BLaER1 (cell line): ENCODE measurements at regions not wholly inside any gene's neighbourhood (a gene's known extent, or its start where the extent isn't known, plus 50 kb on each side); places are given as distances from the start of the nearest gene placed in this dataset.

Experiments used
- H3K27ac ChIP-seq: shearing (Covaris generic); formaldehyde crosslinking; 2 replicates; pipeline ENCODE4 v1.8.1; 2022
- H3K27me3 ChIP-seq: shearing (Covaris generic); formaldehyde crosslinking; 2 replicates; pipeline ENCODE4 v1.8.1; 2022
- H3K36me3 ChIP-seq: shearing (Covaris generic); formaldehyde crosslinking; 2 replicates; pipeline ENCODE4 v1.8.1; 2022
- H3K4me1 ChIP-seq: shearing (Covaris generic); formaldehyde crosslinking; 2 replicates; pipeline ENCODE4 v1.8.1; 2022
- H3K4me2 ChIP-seq: shearing (Covaris generic); formaldehyde crosslinking; 2 replicates; pipeline ENCODE4 v1.8.1; 2022
- H3K4me3 ChIP-seq: shearing (Covaris generic); formaldehyde crosslinking; 2 replicates; pipeline ENCODE4 v1.8.1; 2022
- H3K9ac ChIP-seq: shearing (Covaris generic); formaldehyde crosslinking; 2 replicates; pipeline ENCODE4 v1.8.1; 2022
- H3K9me3 ChIP-seq: shearing (Covaris generic); formaldehyde crosslinking; 2 replicates; pipeline ENCODE4 v1.8.1; 2022
- H4K20me1 ChIP-seq: shearing (Covaris generic); formaldehyde crosslinking; 2 replicates; pipeline ENCODE4 v1.8.1; 2022
- Cebpa-rat ChIP-seq: shearing (Covaris generic); IDR thresholded peaks from 2 replicates; pipeline ENCODE4 v1.8.1; 2022

DNA sequence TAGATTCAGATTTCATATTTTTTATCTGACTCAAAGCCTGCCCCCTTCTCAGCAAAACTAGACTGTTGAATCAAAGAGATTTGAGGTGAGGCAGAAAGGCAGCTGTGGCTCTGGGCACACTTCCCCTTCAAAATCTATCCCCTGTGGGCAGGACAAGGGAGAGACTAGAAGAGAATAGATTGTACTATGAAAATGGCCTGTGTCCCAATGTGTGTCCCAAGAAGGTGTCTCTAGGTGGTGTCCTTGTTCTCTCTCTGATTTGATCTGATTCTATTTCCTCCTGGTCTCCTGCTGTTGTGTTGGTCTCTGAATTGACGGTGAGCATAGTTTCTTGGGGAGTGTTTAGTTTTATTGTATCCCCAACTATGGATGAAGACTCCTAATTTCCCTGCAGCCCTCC lies 565.8 kb upstream of the ATP2B1 start:
- Histone ChIP-seq H3K27me3 (no peaks in the 10 kb centered on the region), H4K20me1 (no peaks in the 10 kb centered on the region), H3K27ac (no peak overlapping the region), H3K9me3 (no peaks in the 10 kb centered on the region), H3K4me2 (no peak overlapping the region), H3K4me1 (no peaks in the 10 kb centered on the region), H3K4me3 (no peak overlapping the region), H3K36me3 (no peaks in the 10 kb centered on the region), H3K9ac (no peak overlapping the region)
- no peak for TF ChIP-seq Cebpa-rat

DNA sequence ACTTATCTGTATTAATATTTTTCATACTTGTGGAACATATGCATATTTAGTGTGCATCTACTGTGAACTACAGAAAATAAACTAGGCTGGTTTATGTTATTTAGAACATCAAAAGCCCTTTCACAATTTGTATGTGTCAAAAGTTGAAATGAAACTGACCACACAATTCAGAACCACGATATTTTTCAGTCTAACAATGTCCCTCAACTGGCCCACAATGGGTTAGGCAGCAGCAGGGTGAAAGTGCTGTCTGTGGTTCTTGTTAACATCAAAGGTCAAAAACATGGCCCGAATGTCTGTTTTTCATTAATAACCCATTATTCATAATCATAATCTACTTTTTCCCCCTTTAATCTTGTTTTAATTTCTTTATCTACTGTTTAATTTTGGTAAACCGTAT lies 559.9 kb upstream of the ATP2B1 start:
- no peak overlapping the region for H3K27ac ChIP-seq
- no peaks in the 10 kb centered on the region for H3K36me3 ChIP-seq
- no peak overlapping the region for H3K4me2 ChIP-seq
- no peak for TF ChIP-seq Cebpa-rat
- no peaks in the 10 kb centered on the region for H3K27me3 ChIP-seq
- no peak overlapping the region for H3K9ac ChIP-seq
- no peaks in the 10 kb centered on the region for H3K4me1 ChIP-seq
- H3K9me3 ChIP-seq, result no peaks in the 10 kb centered on the region
- H3K4me3 ChIP-seq, result no peak overlapping the region
- H4K20me1 ChIP-seq, result no peaks in the 10 kb centered on the region

DNA sequence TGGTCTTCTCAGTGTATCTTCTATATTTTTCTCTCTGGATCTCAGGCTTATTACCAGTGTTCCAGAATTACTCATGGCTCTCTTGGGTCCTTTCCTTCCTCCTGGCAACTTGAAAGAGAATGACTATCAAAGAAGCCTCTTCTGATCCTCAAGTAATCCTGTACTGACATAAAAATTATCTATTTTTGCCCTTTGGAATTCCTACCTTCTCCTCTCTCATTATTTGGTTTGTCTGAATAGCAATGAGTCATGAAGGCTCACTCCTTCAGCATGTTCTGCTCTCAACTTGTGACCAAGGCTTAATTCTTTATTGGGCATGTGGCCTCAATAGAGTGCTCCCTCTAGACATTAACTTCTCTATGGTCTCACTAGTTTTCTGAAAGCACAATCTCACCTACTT lies 553.6 kb upstream of the ATP2B1 start:
- no peaks in the 10 kb centered on the region for H3K4me1 ChIP-seq
- H3K27me3 ChIP-seq, result no peaks in the 10 kb centered on the region
- TF ChIP-seq Cebpa-rat, result no peak
- H3K9me3 ChIP-seq, result no peaks in the 10 kb centered on the region
- no peak overlapping the region for H3K9ac ChIP-seq
- H3K36me3 ChIP-seq, result no peaks in the 10 kb centered on the region
- no peaks in the 10 kb centered on the region for H4K20me1 ChIP-seq
- H3K4me3 ChIP-seq, result no peak overlapping the region
- no peak overlapping the region for H3K27ac ChIP-seq
- H3K4me2 ChIP-seq, result no peak overlapping the region

DNA sequence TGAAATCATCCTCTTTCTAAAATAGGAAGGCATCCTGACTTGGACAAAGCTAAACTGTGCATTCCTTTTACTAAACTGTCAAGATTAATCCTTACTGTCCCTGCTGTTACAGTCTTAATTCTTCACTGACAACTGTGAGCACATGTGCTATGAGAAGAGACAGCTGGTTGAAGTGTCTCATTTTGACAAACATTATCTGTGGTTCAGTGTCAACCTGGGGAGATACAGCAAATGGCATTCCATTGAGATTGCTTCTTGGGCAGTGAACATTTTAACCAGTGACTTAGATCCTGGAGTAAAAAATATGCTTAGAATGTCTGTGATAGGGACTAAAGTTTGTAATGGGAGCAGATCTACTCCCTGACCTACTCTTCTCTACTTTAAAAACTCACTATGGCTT lies 552.6 kb upstream of the ATP2B1 start:
- Histone ChIP-seq H3K36me3 (no peaks in the 10 kb centered on the region), H3K9ac (no peak overlapping the region), H3K9me3 (no peaks in the 10 kb centered on the region), H4K20me1 (no peaks in the 10 kb centered on the region), H3K4me2 (no peak overlapping the region), H3K27me3 (no peaks in the 10 kb centered on the region), H3K27ac (no peak overlapping the region), H3K4me3 (no peak overlapping the region), H3K4me1 (no peaks in the 10 kb centered on the region)
- no peak for TF ChIP-seq Cebpa-rat

DNA sequence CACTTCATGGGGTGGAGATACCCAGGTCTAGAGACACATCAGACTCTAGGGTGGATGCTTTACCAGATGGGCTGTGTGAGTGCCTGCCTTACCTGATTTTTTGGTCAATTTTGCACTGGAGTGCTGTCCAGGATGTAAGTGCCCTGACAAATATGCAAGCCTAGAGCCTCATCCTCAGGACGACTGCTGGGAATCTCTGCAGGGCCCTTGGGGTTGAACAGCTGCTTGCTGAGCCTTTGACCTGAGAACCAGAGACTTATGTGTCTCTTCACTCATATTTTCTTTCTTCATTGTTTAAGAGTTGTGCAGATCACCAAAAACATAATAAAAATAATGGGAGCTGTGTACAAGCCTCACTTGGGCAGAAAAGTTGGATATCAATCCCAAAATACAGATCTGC lies 551.5 kb upstream of the ATP2B1 start:
- Histone ChIP-seq H3K9ac (no peak overlapping the region), H4K20me1 (no peaks in the 10 kb centered on the region), H3K27me3 (no peaks in the 10 kb centered on the region), H3K4me2 (no peak overlapping the region), H3K36me3 (no peaks in the 10 kb centered on the region), H3K27ac (no peak overlapping the region), H3K4me3 (no peak overlapping the region), H3K9me3 (no peaks in the 10 kb centered on the region), H3K4me1 (no peaks in the 10 kb centered on the region)
- no peak for TF ChIP-seq Cebpa-rat

DNA sequence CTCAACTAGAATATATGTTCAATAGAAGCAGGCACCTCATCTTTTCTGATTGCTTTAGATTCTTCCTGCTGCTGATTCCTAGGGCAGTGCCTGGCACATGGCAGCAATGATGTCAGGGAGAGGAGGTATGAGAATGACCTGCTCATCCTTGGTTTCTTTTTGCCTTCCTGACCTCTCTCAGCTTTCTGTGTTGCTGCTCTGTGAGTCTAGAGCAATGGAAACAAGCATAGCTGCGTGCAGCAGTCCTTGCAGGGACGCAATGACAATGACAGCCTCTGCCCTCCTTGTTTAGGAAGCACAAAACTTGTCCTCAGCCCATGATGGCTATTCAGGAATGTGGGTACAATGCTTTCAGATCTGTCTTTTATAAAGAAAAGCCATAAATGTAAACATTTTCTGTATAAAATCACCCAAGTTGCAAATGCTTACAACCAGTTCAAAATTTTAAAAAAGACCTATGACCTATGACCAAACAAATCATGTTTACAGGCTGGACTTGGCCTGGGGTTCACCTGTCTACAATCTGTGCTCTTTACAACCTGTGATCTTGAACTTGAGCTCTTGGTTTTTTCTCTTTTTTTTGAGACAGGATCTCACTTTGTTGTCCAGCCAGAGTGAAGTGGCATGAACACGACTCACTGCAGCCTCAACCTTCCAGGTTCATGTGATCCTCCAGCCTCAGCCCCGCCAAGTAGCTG lies 549.4 kb upstream of the ATP2B1 start:
- no peak for TF ChIP-seq Cebpa-rat
- Histone ChIP-seq H3K9me3 (no peaks in the 10 kb centered on the region), H4K20me1 (no peaks in the 10 kb centered on the region), H3K4me1 (peaks cover 18% of the 10 kb centered on the region), H3K36me3 (no peaks in the 10 kb centered on the region), H3K4me3 (no peak overlapping the region), H3K9ac (no peak overlapping the region), H3K27me3 (no peaks in the 10 kb centered on the region), H3K27ac (no peak overlapping the region), H3K4me2 (no peak overlapping the region)

DNA sequence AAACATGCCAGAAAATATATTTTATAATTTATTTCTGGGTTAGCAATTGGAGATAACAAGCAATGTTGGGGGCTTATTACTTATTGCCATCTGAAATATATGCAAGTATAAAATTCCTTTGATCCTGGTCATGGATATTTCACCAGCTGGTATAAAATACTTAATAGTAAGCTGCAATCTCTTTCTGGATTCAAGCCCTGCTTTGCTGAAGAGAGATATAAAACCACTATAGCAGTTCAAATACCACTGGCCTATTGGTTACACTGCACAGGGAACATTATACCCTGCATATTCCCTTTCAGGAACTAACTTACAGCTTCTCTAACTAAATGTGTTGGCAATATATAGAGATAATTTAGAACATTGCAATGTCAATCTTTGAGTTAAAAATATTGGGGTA lies 546.2 kb upstream of the ATP2B1 start:
- H3K9ac ChIP-seq, result no peak overlapping the region
- H4K20me1 ChIP-seq, result no peaks in the 10 kb centered on the region
- no peak overlapping the region for H3K27ac ChIP-seq
- TF ChIP-seq Cebpa-rat, result no peak
- H3K27me3 ChIP-seq, result no peaks in the 10 kb centered on the region
- H3K9me3 ChIP-seq, result no peaks in the 10 kb centered on the region
- H3K4me1 ChIP-seq, result peaks cover 34% of the 10 kb centered on the region
- no peak overlapping the region for H3K4me3 ChIP-seq
- no peaks in the 10 kb centered on the region for H3K36me3 ChIP-seq
- H3K4me2 ChIP-seq, result no peak overlapping the region

DNA sequence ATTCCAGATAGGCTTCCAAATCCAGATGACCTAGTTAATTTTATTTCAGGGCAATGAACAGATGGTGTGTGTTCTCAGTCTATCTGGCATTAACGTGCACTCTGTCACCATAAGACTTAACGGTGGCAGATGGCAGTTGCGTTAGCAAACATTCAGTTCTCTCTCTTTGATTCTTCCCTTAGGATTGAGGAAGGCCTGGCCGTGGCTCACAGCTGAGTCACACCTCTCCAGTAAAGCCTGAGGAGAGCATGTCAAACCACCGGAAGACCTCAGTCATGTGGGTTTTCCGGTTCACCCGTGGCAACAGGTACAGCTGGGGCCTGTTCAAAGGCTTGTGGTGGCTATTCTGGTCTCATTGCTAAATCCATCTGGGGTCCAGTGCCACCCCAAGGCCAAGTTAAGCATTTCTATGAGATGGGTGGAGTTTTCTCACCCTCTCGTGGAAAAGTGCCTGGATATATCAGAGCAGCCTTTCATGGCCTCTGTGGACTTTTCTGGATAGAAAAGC lies 545.1 kb upstream of the ATP2B1 start:
- H3K27ac ChIP-seq, result 0 out of 2 replicates have a peak overlapping the region, but pooled peaks have one; percentile 7
- peak; percentile 46; the same call in 1 of the 2 replicates for TF ChIP-seq Cebpa-rat
- peaks cover 34% of the 10 kb centered on the region for H3K4me1 ChIP-seq
- no peaks in the 10 kb centered on the region for H3K27me3 ChIP-seq
- peak overlapping the region; percentile 70 for H3K4me2 ChIP-seq
- no peak overlapping the region for H3K9ac ChIP-seq
- no peaks in the 10 kb centered on the region for H4K20me1 ChIP-seq
- H3K4me3 ChIP-seq, result no peak overlapping the region
- no peaks in the 10 kb centered on the region for H3K36me3 ChIP-seq
- no peaks in the 10 kb centered on the region for H3K9me3 ChIP-seq

DNA sequence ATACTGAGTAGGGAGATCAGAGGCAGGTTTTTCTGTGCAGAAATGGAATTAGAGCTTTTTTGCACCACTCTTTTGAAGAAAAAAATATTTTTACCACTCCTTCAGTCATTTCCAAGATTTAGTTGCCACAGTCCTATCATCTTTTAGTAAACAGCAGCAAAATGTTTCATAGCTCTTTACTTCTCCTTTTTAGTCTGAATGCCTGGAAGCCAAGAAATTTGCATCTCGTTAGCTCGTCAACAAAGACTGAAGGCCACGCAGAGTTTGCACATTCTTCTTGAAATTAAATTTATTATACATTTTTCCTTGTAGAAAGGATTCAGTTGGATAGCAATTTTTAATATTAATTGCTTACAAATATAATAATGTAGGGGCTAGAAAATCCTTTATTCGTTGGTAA lies 544.5 kb upstream of the ATP2B1 start:
- Histone ChIP-seq H3K9me3 (no peaks in the 10 kb centered on the region), H3K27ac (no peak overlapping the region), H3K27me3 (no peaks in the 10 kb centered on the region), H3K36me3 (no peaks in the 10 kb centered on the region), H3K4me1 (peaks cover 34% of the 10 kb centered on the region), H3K4me2 (peak overlapping the region; percentile 70), H4K20me1 (no peaks in the 10 kb centered on the region), H3K4me3 (no peak overlapping the region), H3K9ac (no peak overlapping the region)
- no peak for TF ChIP-seq Cebpa-rat

DNA sequence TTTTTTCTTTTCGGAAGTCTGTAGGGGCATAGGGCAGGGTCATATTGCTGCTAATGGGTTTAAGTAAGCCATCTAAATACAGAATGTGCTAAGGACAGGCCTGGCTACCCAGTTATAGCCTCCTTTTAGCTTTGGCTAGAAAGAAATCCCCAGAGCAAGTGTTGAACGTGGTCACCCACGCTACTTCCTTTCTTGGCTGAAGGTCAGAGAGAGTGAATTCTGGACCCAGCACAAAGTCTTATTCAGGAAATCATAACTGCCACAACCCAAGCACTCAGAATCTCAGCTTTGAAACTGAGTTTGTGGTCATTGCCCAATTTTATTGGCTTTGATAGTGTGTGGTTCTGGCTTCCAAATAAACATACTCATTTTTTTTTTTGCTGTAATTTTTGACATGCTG lies 542.1 kb upstream of the ATP2B1 start:
- no peak overlapping the region for H3K4me3 ChIP-seq
- no peak for TF ChIP-seq Cebpa-rat
- no peaks in the 10 kb centered on the region for H3K9me3 ChIP-seq
- H3K4me2 ChIP-seq, result peak overlapping the region; percentile 25; the same call in 1 of the 2 replicates
- no peaks in the 10 kb centered on the region for H3K36me3 ChIP-seq
- H3K27ac ChIP-seq, result no peak overlapping the region
- peaks cover 34% of the 10 kb centered on the region for H3K4me1 ChIP-seq
- H3K27me3 ChIP-seq, result no peaks in the 10 kb centered on the region
- no peaks in the 10 kb centered on the region for H4K20me1 ChIP-seq
- no peak overlapping the region for H3K9ac ChIP-seq

DNA sequence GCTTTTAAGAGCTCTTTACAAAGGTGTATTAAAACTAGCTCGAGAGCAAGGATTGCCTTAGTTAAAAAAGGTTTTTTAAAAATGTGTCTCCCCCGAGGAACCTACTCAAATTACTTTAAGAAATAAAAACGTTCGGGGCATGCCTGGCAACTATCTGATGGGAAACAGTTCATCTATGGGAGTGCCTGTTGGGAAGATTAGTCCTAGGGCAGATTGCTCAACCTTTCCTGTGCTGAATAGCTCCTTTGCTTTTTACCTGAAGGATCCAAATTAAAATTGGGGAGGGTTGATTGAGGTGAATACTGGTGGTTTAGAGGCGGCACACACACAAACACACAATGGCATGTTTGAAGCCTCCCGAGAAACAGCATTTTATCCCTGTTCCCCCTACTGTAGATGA lies 541.4 kb upstream of the ATP2B1 start:
- Histone ChIP-seq H3K9me3 (no peaks in the 10 kb centered on the region), H3K36me3 (no peaks in the 10 kb centered on the region), H3K27ac (no peak overlapping the region), H3K27me3 (no peaks in the 10 kb centered on the region), H3K4me1 (peaks cover 34% of the 10 kb centered on the region), H4K20me1 (no peaks in the 10 kb centered on the region), H3K4me2 (no peak overlapping the region), H3K9ac (no peak overlapping the region), H3K4me3 (no peak overlapping the region)
- TF ChIP-seq Cebpa-rat, result no peak
